Body of pancreas (tissue), 4 donors: ENCODE measurements at regions not wholly inside any gene's neighbourhood (a gene's known extent, or its start where the extent isn't known, plus 50 kb on each side); places are given as distances from the start of the nearest gene placed in this dataset.

Experiments
- CTCF ChIP-seq, 7 experiments: fragments of 450-650 bp in 4 of 7; fragments of 200-600 bp in 3 of 7; sonication (generic) in 3 of 7; IDR thresholded peaks; one replicate each; pipeline ENCODE4 v1.5.1; 2016 to 2019; ENCODE audit warnings: antibody characterized with exemption in 7 of 7
- POLR2A ChIP-seq, 3 donors: fragments of 450-650 bp; IDR thresholded peaks; one replicate each; pipeline ENCODE4 v1.6.1; 2016; ENCODE audit warnings: antibody characterized with exemption in 3 of 3, mild to moderate bottlenecking in 2 of 3

GRCh38 chr16:64098451-64098850 lies 1023.4 kb downstream of the CDH11 start:
- no peak for TF ChIP-seq CTCF (IDR thresholded peaks at IDR 0.05)
- TF ChIP-seq POLR2A (IDR thresholded peaks at IDR 0.05) = no peak
